ENCODE measurements at regions not wholly inside any gene's neighbourhood (a gene's known extent, or its start where the extent isn't known, plus 50 kb on each side); places are given as distances from the start of the nearest gene placed in this dataset.
A peak's percentile ranks its signal among the peaks of the same experiment; 100 is the strongest.

DNA sequence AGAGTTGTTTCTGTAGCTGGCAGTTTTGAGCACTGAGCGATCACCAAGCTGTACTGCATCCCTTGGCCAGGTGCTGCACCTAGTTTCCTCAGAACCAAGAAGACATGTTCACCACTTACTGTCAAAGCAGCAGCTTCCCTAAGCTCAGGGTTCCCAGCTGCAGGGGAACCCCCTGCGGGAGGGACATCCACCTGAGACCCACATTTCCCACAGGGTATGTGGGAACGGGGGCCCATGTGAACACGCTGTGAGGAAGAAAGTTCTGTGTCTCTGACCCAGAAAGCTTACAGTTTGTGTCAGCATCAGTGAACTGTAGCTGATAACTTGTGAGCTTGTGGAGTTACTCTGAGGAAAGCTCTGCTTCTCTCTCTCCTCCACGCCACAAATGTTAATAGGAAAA, 436.8 kb upstream of the IGFBP3 start:
- intact Hi-C loops (cut with micrococcal nuclease): loop anchor here (10.0 kb wide), 1 partner anchor 417 kb away; no protein-coding TSS in a partner anchor

More for the DNA sequence above, 436.8 kb upstream of the IGFBP3 start:
- no peak overlapping the region for H3K23ac ChIP-seq (ENCODE audit: low read depth, low read length)
- no peak overlapping the region for H2BK20ac ChIP-seq (ENCODE audit: low read depth, low read length)
- no peaks in the 10 kb centered on the region for H3K4me1 ChIP-seq (ENCODE audit: control insufficient read depth, insufficient read depth, low read length)
- 0 out of 2 replicates have a peak, but pooled peaks cover 2% of the 10 kb centered on the region for H3K9me1 ChIP-seq (ENCODE audit: insufficient read depth, low read length)
- dilution Hi-C loops (cut with HindIII; ENCODE audit: low sequenced_read_pairs, unreplicated experiment): no loop called here
- H3K36me3 ChIP-seq (ENCODE audit: control insufficient read depth, insufficient read depth, low read length): no peaks in the 10 kb centered on the region
- H3K27me3 ChIP-seq (ENCODE audit: control insufficient read depth, insufficient read depth, low read length): no peaks in the 10 kb centered on the region
- WGBS, 2 experiments (ENCODE audit: extremely low coverage in 2 of 2, insufficient read length in 1 of 2): no CpG with 5 or more reads among the region's 5 CpGs
- H3K4me3 ChIP-seq (ENCODE audit: insufficient read depth, low read depth, low read length): no peak overlapping the region
- H2AFZ ChIP-seq (replicated peaks; ENCODE audit: low read length, poor library complexity): no peak overlapping the region
- H3K79me1 ChIP-seq (ENCODE audit: low read depth in 1 of 2, low read length in 2 of 2): no peaks in the 10 kb centered on the region
- no peak overlapping the region for H3K4me2 ChIP-seq (ENCODE audit: low read depth, low read length)
- H2BK5ac ChIP-seq (ENCODE audit: low read depth, low read length, poor library complexity, severe bottlenecking): no peak overlapping the region
- no TSS peak for BruUV-seq (replicated peaks)
- DNase-seq (no peak), ATAC-seq (ENCODE audit: low read depth) (no peak)
- H2AK9ac ChIP-seq (replicated peaks; ENCODE audit: low read depth, low read length, poor library complexity): no peak overlapping the region
- no peak overlapping the region for H3K14ac ChIP-seq (replicated peaks; ENCODE audit: low read depth, low read length)
- H4K5ac ChIP-seq (ENCODE audit: low read depth, low read length): no peak overlapping the region
- peak overlapping the region; percentile 13; the same call in 1 of the 3 replicates for H2BK15ac ChIP-seq (ENCODE audit: low read depth, low read length)
- TF ChIP-seq MXI1 (IDR thresholded peaks at IDR 0.05; ENCODE audit: borderline replicate concordance, low read depth, low read length): no peak
- TF ChIP-seq POLR2A (IDR thresholded peaks at IDR 0.05; ENCODE audit: low read depth, low read length): no peak
- TF ChIP-seq, protein P1, sequence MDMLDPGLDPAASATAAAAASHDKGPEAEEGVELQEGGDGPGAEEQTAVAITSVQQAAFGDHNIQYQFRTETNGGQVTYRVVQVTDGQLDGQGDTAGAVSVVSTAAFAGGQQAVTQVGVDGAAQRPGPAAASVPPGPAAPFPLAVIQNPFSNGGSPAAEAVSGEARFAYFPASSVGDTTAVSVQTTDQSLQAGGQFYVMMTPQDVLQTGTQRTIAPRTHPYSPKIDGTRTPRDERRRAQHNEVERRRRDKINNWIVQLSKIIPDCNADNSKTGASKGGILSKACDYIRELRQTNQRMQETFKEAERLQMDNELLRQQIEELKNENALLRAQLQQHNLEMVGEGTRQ (IDR thresholded peaks at IDR 0.05; ENCODE audit: low read depth, low read length): no peak
- TF ChIP-seq, protein P2, sequence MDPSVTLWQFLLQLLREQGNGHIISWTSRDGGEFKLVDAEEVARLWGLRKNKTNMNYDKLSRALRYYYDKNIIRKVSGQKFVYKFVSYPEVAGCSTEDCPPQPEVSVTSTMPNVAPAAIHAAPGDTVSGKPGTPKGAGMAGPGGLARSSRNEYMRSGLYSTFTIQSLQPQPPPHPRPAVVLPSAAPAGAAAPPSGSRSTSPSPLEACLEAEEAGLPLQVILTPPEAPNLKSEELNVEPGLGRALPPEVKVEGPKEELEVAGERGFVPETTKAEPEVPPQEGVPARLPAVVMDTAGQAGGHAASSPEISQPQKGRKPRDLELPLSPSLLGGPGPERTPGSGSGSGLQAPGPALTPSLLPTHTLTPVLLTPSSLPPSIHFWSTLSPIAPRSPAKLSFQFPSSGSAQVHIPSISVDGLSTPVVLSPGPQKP (IDR thresholded peaks at IDR 0.05; ENCODE audit: borderline replicate concordance, low read depth, low read length): no peak
- no peak for TF ChIP-seq MAFK (IDR thresholded peaks at IDR 0.05; ENCODE audit: low read depth, low read length)
- TF ChIP-seq CEBPB (IDR thresholded peaks at IDR 0.05; ENCODE audit: low read depth, low read length): no peak
- TF ChIP-seq, protein P3, sequence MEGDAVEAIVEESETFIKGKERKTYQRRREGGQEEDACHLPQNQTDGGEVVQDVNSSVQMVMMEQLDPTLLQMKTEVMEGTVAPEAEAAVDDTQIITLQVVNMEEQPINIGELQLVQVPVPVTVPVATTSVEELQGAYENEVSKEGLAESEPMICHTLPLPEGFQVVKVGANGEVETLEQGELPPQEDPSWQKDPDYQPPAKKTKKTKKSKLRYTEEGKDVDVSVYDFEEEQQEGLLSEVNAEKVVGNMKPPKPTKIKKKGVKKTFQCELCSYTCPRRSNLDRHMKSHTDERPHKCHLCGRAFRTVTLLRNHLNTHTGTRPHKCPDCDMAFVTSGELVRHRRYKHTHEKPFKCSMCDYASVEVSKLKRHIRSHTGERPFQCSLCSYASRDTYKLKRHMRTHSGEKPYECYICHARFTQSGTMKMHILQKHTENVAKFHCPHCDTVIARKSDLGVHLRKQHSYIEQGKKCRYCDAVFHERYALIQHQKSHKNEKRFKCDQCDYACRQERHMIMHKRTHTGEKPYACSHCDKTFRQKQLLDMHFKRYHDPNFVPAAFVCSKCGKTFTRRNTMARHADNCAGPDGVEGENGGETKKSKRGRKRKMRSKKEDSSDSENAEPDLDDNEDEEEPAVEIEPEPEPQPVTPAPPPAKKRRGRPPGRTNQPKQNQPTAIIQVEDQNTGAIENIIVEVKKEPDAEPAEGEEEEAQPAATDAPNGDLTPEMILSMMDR (conservative IDR thresholded peaks at IDR 0.05; ENCODE audit: low read depth, low read length): no peak
- TF ChIP-seq FOS (IDR thresholded peaks at IDR 0.05; ENCODE audit: low read depth, low read length): no peak
- no peak for TF ChIP-seq RAD21 (IDR thresholded peaks at IDR 0.05; ENCODE audit: low read length)
- TF ChIP-seq BHLHE40 (IDR thresholded peaks at IDR 0.05; ENCODE audit: low read depth, low read length): no peak
- no peak for TF ChIP-seq NFE2L2 (IDR thresholded peaks at IDR 0.05; ENCODE audit: low read depth, low read length)
- no peak for TF ChIP-seq SMC3 (IDR thresholded peaks at IDR 0.05; ENCODE audit: low read depth, low read length)
- TF ChIP-seq RFX5 (IDR thresholded peaks at IDR 0.05; ENCODE audit: low read depth, low read length): no peak
- no peak for TF ChIP-seq MAZ (IDR thresholded peaks at IDR 0.05; ENCODE audit: borderline replicate concordance, low read depth, low read length)
- TF ChIP-seq CHD1 (IDR thresholded peaks at IDR 0.05; ENCODE audit: low read depth, low read length): no peak
- no peak for TF ChIP-seq RCOR1 (IDR thresholded peaks at IDR 0.05; ENCODE audit: insufficient replicate concordance, low read length)
- H3K9ac ChIP-seq (ENCODE audit: low read depth, low read length): no peak overlapping the region
- H3K18ac ChIP-seq (ENCODE audit: low read depth, low read length): no peak overlapping the region
- ChIA-PET POLR2A (ENCODE audit: unreplicated experiment) (no interaction called here), CTCF (interaction anchor here (1.1 kb wide), 1 partner anchor 436 kb away, joined by 4 read pairs; the partner anchor contains the start of gene IGFBP3)
- H3K4ac ChIP-seq (ENCODE audit: low read depth, low read length): no peak overlapping the region; the same call in 1 of the 2 replicates
- no peak overlapping the region for H3K27ac ChIP-seq (ENCODE audit: insufficient read depth, low read length)
- H4K8ac ChIP-seq (ENCODE audit: low read depth in 2 of 2, low read length in 2 of 2): no peak overlapping the region
- no peak overlapping the region for H3K56ac ChIP-seq (ENCODE audit: extremely low read depth, insufficient read depth, low read length)
- no peak overlapping the region; the same call in 1 of the 2 replicates for H4K91ac ChIP-seq (ENCODE audit: insufficient read depth, low read depth, low read length)
- H3K9me3 ChIP-seq (ENCODE audit: control insufficient read depth, insufficient read depth, low read length): no peaks in the 10 kb centered on the region
- H2AK5ac ChIP-seq (ENCODE audit: low read depth, low read length): no peak overlapping the region
- in situ Hi-C loops (cut with MboI; ENCODE audit: low sequenced_read_pairs): no loop called here
- no peaks in the 10 kb centered on the region for H4K20me1 ChIP-seq (ENCODE audit: insufficient read depth, low read length)
- H2BK120ac ChIP-seq (ENCODE audit: low read depth, low read length): no peak overlapping the region

Data from IMR-90 (cell line).